ENCODE measurements at regions not wholly inside any gene's neighbourhood (a gene's known extent, or its start where the extent isn't known, plus 50 kb on each side); places are given as distances from the start of the nearest gene placed in this dataset.
"Not testable (repeated sequence)": the region's sequence is repeated elsewhere in the genome, so short reads cannot be mapped to it uniquely, and the experiment has no call there.

- not testable (repeated sequence) for TF ChIP-seq CTCF (conservative IDR thresholded peaks at IDR 0.05; ENCODE audit: low read length); EZH2phosphoT487 (IDR thresholded peaks at IDR 0.05; ENCODE audit: borderline replicate concordance)
Measured at GRCh38 chr16:52333673-52334072, 213.3 kb downstream of the TOX3 start.
